ENCODE measurements at regions not wholly inside any gene's neighbourhood (a gene's known extent, or its start where the extent isn't known, plus 50 kb on each side); places are given as distances from the start of the nearest gene placed in this dataset.

DNA sequence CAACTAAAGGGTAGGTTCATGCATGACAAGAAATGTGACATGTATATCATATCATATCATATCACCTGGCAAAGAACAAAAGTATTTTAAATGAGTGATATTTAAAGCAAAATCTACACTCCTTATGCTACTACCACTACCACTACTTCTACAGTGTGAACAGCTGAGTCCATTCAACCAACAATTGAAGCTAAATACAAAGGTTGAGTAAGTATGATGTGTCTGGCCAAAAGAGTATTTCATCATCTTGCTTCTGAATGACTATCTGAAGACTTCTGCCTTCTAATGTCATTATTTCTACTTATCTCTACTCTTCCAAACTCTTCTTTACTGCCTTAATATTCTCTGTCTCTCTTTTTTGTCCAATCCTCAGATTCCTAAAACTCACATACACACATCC lies 292.6 kb upstream of the CAND1 start (continued):
- TF ChIP-seq, protein P1, sequence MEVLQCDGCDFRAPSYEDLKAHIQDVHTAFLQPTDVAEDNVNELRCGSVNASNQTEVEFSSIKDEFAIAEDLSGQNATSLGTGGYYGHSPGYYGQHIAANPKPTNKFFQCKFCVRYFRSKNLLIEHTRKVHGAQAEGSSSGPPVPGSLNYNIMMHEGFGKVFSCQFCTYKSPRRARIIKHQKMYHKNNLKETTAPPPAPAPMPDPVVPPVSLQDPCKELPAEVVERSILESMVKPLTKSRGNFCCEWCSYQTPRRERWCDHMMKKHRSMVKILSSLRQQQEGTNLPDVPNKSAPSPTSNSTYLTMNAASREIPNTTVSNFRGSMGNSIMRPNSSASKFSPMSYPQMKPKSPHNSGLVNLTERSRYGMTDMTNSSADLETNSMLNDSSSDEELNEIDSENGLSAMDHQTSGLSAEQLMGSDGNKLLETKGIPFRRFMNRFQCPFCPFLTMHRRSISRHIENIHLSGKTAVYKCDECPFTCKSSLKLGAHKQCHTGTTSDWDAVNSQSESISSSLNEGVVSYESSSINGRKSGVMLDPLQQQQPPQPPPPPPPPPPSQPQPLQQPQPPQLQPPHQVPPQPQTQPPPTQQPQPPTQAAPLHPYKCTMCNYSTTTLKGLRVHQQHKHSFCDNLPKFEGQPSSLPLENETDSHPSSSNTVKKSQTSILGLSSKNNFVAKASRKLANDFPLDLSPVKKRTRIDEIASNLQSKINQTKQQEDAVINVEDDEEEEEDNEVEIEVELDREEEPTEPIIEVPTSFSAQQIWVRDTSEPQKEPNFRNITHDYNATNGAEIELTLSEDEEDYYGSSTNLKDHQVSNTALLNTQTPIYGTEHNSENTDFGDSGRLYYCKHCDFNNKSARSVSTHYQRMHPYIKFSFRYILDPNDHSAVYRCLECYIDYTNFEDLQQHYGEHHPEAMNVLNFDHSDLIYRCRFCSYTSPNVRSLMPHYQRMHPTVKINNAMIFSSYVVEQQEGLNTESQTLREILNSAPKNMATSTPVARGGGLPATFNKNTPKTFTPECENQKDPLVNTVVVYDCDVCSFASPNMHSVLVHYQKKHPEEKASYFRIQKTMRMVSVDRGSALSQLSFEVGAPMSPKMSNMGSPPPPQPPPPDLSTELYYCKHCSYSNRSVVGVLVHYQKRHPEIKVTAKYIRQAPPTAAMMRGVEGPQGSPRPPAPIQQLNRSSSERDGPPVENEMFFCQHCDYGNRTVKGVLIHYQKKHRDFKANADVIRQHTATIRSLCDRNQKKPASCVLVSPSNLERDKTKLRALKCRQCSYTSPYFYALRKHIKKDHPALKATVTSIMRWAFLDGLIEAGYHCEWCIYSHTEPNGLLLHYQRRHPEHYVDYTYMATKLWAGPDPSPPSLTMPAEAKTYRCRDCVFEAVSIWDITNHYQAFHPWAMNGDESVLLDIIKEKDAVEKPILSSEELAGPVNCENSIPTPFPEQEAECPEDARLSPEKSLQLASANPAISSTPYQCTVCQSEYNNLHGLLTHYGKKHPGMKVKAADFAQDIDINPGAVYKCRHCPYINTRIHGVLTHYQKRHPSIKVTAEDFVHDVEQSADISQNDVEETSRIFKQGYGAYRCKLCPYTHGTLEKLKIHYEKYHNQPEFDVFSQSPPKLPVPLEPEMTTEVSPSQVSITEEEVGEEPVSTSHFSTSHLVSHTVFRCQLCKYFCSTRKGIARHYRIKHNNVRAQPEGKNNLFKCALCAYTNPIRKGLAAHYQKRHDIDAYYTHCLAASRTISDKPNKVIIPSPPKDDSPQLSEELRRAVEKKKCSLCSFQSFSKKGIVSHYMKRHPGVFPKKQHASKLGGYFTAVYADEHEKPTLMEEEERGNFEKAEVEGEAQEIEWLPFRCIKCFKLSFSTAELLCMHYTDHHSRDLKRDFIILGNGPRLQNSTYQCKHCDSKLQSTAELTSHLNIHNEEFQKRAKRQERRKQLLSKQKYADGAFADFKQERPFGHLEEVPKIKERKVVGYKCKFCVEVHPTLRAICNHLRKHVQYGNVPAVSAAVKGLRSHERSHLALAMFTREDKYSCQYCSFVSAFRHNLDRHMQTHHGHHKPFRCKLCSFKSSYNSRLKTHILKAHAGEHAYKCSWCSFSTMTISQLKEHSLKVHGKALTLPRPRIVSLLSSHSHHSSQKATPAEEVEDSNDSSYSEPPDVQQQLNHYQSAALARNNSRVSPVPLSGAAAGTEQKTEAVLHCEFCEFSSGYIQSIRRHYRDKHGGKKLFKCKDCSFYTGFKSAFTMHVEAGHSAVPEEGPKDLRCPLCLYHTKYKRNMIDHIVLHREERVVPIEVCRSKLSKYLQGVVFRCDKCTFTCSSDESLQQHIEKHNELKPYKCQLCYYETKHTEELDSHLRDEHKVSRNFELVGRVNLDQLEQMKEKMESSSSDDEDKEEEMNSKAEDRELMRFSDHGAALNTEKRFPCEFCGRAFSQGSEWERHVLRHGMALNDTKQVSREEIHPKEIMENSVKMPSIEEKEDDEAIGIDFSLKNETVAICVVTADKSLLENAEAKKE (CRISPR knock-in tag; IDR thresholded peaks at IDR 0.05) = no peak
- TF ChIP-seq, protein P2, sequence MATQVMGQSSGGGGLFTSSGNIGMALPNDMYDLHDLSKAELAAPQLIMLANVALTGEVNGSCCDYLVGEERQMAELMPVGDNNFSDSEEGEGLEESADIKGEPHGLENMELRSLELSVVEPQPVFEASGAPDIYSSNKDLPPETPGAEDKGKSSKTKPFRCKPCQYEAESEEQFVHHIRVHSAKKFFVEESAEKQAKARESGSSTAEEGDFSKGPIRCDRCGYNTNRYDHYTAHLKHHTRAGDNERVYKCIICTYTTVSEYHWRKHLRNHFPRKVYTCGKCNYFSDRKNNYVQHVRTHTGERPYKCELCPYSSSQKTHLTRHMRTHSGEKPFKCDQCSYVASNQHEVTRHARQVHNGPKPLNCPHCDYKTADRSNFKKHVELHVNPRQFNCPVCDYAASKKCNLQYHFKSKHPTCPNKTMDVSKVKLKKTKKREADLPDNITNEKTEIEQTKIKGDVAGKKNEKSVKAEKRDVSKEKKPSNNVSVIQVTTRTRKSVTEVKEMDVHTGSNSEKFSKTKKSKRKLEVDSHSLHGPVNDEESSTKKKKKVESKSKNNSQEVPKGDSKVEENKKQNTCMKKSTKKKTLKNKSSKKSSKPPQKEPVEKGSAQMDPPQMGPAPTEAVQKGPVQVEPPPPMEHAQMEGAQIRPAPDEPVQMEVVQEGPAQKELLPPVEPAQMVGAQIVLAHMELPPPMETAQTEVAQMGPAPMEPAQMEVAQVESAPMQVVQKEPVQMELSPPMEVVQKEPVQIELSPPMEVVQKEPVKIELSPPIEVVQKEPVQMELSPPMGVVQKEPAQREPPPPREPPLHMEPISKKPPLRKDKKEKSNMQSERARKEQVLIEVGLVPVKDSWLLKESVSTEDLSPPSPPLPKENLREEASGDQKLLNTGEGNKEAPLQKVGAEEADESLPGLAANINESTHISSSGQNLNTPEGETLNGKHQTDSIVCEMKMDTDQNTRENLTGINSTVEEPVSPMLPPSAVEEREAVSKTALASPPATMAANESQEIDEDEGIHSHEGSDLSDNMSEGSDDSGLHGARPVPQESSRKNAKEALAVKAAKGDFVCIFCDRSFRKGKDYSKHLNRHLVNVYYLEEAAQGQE (IDR thresholded peaks at IDR 0.05; ENCODE audit: unreplicated experiment) = no peak
- TF ChIP-seq NANOG (IDR thresholded peaks at IDR 0.05; ENCODE audit: borderline replicate concordance) = no peak

DNA sequence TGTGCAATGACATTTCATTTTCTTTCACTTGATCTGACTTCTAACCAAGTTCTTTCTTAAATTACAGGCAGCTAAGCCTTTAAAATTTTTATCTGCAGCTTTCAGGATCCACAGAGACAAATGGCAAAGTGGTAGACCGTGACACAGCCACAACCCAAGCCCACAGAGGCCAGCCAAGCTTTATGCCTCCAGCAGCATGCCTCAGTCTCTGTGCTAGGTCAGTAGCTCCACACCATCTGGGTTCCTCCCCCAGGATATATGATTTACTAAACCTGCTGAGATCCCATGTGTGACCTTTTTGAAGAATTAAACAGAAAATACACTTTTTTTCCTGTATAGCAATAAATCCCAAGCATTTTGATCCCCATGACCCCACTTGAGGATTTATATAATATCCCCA lies 290.4 kb upstream of the CAND1 start:
- Histone ChIP-seq H3K27ac (ENCODE audit: low read depth) (no peak overlapping the region), H3K36me3 (ENCODE audit: insufficient read depth) (no peaks in the 10 kb centered on the region), H3F3A (replicated peaks; ENCODE audit: low read depth) (no peaks in the 10 kb centered on the region), H3K4me1 (ENCODE audit: insufficient read depth) (no peaks in the 10 kb centered on the region), H4K20me1 (replicated peaks; ENCODE audit: insufficient read depth) (no peaks in the 10 kb centered on the region), H2AFZ (no peak overlapping the region), H3K9me2 (ENCODE audit: insufficient read depth) (no peaks in the 10 kb centered on the region), H3K4me2 (no peak overlapping the region), H3K4me3 (no peak overlapping the region), H3K79me2 (replicated peaks; ENCODE audit: insufficient read depth) (peaks cover 5% of the 10 kb centered on the region; the same call in 1 of the 2 replicates), H3K27me3 (ENCODE audit: insufficient read depth) (no peaks in the 10 kb centered on the region)
- DNase-seq (ENCODE audit: low spot score) (no peak), ATAC-seq (peak; percentile 30; the same call in 1 of the 3 replicates)
- Mint-ChIP-seq H3K27me3 (ENCODE audit: insufficient read depth, low read depth, poor library complexity) (peaks cover 1% of the 10 kb centered on the region), H3K4me3 (no peak overlapping the region), H3K27ac (0 out of 2 replicates have a peak overlapping the region, but pooled peaks have one; percentile 39), H3K4me1 (peaks cover 11% of the 10 kb centered on the region), H3K9me3 (no peaks in the 10 kb centered on the region), H3K36me3 (ENCODE audit: low read depth) (no peaks in the 10 kb centered on the region)
- TF ChIP-seq, protein P2 (IDR thresholded peaks at IDR 0.05; ENCODE audit: unreplicated experiment) = no peak
- no peak for TF ChIP-seq EZH2 (IDR thresholded peaks at IDR 0.05; ENCODE audit: low read depth, unreplicated experiment)
- TF ChIP-seq, protein P3, sequence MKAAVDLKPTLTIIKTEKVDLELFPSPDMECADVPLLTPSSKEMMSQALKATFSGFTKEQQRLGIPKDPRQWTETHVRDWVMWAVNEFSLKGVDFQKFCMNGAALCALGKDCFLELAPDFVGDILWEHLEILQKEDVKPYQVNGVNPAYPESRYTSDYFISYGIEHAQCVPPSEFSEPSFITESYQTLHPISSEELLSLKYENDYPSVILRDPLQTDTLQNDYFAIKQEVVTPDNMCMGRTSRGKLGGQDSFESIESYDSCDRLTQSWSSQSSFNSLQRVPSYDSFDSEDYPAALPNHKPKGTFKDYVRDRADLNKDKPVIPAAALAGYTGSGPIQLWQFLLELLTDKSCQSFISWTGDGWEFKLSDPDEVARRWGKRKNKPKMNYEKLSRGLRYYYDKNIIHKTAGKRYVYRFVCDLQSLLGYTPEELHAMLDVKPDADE (IDR thresholded peaks at IDR 0.05) = no peak
- TF ChIP-seq CREB1 (CRISPR knock-in tag; IDR thresholded peaks at IDR 0.05; ENCODE audit: low read depth) = no peak
